HEK293 (cell line): ENCODE measurements at regions not wholly inside any gene's neighbourhood (a gene's known extent, or its start where the extent isn't known, plus 50 kb on each side); places are given as distances from the start of the nearest gene placed in this dataset.

Source experiments
- CTCF ChIA-PET: fragments of 350-600 bp; formaldehyde crosslinking; extraction: SDS; loops from one replicate; lab custom pipeline; 2021; ENCODE audit warnings: antibody characterized with exemption; lab: Yijun Ruan, JAX
- POLR2A ChIA-PET: fragments of 300-600 bp; formaldehyde crosslinking; extraction: SDS; loops from one replicate; lab custom pipeline; 2020; ENCODE audit warnings: antibody characterized with exemption, inconsistent platforms; lab: Yijun Ruan, JAX
- H3K27ac ChIP-seq: fragments of 200-500 bp; sonication (Bioruptor generic); 2 replicates; pipeline ENCODE4 v1.5.1; 2014; ENCODE audit warnings: low read depth, low read length, control low read depth, inconsistent platforms; ENCODE audit errors: extremely low read depth
- H3K36me3 ChIP-seq, 2 experiments: fragments of 200-500 bp in 1 of 2; sonication (Bioruptor generic) in 1 of 2; 1 replicate in 1 of 2; 2 replicates in 1 of 2; pipeline ENCODE4 v1.5.1; 2014 to 2017; ENCODE audit warnings: inconsistent platforms in 2 of 2, low read length in 2 of 2; ENCODE audit not compliant: control insufficient read depth in 2 of 2, insufficient read depth in 1 of 2
- H3K4me1 ChIP-seq: fragments of 200-500 bp; sonication (Bioruptor generic); 2 replicates; pipeline ENCODE4 v1.5.1; 2014; ENCODE audit warnings: mild to moderate bottlenecking, low read length, inconsistent platforms; ENCODE audit not compliant: control insufficient read depth, insufficient read depth
- H3K4me3 ChIP-seq: 2 replicates; pipeline ENCODE4 v1.5.1; 2011; ENCODE audit warnings: low read depth, mild to moderate bottlenecking, control low read depth, low read length, moderate library complexity
- H3K9me3 ChIP-seq: fragments of 200-500 bp; sonication (Bioruptor generic); 2 replicates; pipeline ENCODE4 v1.5.1; 2014; ENCODE audit warnings: low read depth, low read length, inconsistent platforms; ENCODE audit not compliant: control insufficient read depth, insufficient read depth
- AEBP2 ChIP-seq: fragments of 450-650 bp; formaldehyde crosslinking; IDR thresholded peaks from 2 replicates; pipeline ENCODE4 v1.5.1; 2016; ENCODE audit warnings: missing biosample characterization, missing genetic modification characterization, borderline replicate concordance
- BCL11A ChIP-seq: fragments of 450-650 bp; formaldehyde crosslinking; IDR thresholded peaks from 2 replicates; pipeline ENCODE4 v1.5.1; 2016; ENCODE audit warnings: low read depth, missing biosample characterization, missing genetic modification characterization
- HIC1 ChIP-seq: fragments of 450-650 bp; formaldehyde crosslinking; IDR thresholded peaks from 2 replicates; pipeline ENCODE4 v1.5.1; 2016; ENCODE audit warnings: missing biosample characterization, missing genetic modification characterization
- KLF16 ChIP-seq: fragments of 450-650 bp; formaldehyde crosslinking; IDR thresholded peaks from 2 replicates; pipeline ENCODE4 v1.5.1; 2017; ENCODE audit warnings: missing biosample characterization, missing genetic modification characterization
- MEIS1 ChIP-seq: sonication (generic); formaldehyde crosslinking; IDR thresholded peaks from 2 replicates; pipeline ENCODE4 v1.8.1; 2022; ENCODE audit warnings: missing genetic modification reagents, mild to moderate bottlenecking, borderline replicate concordance
- YY1 ChIP-seq: fragments of 450-650 bp; formaldehyde crosslinking; IDR thresholded peaks from 2 replicates; pipeline ENCODE4 v1.5.1; 2018; ENCODE audit warnings: missing biosample characterization, missing genetic modification characterization
- ZBTB49 ChIP-seq: fragments of 450-650 bp; formaldehyde crosslinking; IDR thresholded peaks from 2 replicates; pipeline ENCODE4 v1.5.1; 2016; ENCODE audit warnings: missing biosample characterization, missing genetic modification characterization, low read depth
- ZFHX2 ChIP-seq: fragments of 450-650 bp; formaldehyde crosslinking; conservative IDR thresholded peaks from 2 replicates; pipeline ENCODE4 v1.5.1; 2016; ENCODE audit warnings: missing biosample characterization, missing genetic modification characterization
- ZNF133 ChIP-seq: fragments of 450-650 bp; formaldehyde crosslinking; IDR thresholded peaks from 2 replicates; pipeline ENCODE4 v1.5.1; 2016; ENCODE audit warnings: missing biosample characterization, missing genetic modification characterization
- ZNF184 ChIP-seq: fragments of 450-650 bp; IDR thresholded peaks from 2 replicates; pipeline ENCODE4 v1.5.1; 2018; ENCODE audit warnings: missing biosample characterization, mild to moderate bottlenecking, missing genetic modification characterization
- ZNF292 ChIP-seq: fragments of 450-650 bp; formaldehyde crosslinking; IDR thresholded peaks from 2 replicates; pipeline ENCODE4 v1.5.1; 2016; ENCODE audit warnings: low read depth, missing biosample characterization, missing genetic modification characterization, borderline replicate concordance
- ZNF350 ChIP-seq: fragments of 450-650 bp; formaldehyde crosslinking; IDR thresholded peaks from 2 replicates; pipeline ENCODE4 v1.5.0; 2017; ENCODE audit warnings: missing biosample characterization, mild to moderate bottlenecking, missing genetic modification characterization
- ZNF514 ChIP-seq: fragments of 450-650 bp; formaldehyde crosslinking; IDR thresholded peaks from 2 replicates; pipeline ENCODE4 v1.5.1; 2016; ENCODE audit warnings: missing biosample characterization, missing genetic modification characterization
- ZNF529 ChIP-seq: fragments of 450-650 bp; formaldehyde crosslinking; IDR thresholded peaks from 2 replicates; pipeline ENCODE4 v1.5.1; 2017; ENCODE audit warnings: missing genetic modification characterization, missing biosample characterization; ENCODE audit not compliant: insufficient replicate concordance
- ZNF530 ChIP-seq: fragments of 450-650 bp; formaldehyde crosslinking; IDR thresholded peaks from 2 replicates; pipeline ENCODE4 v1.5.1; 2016; ENCODE audit warnings: low read depth, missing biosample characterization, missing genetic modification characterization
- ZNF549 ChIP-seq: fragments of 450-650 bp; IDR thresholded peaks from 2 replicates; pipeline ENCODE4 v1.5.1; 2018; ENCODE audit warnings: missing biosample characterization, missing genetic modification characterization, mild to moderate bottlenecking, inconsistent platforms, moderate library complexity
- ZNF571 ChIP-seq: fragments of 450-650 bp; formaldehyde crosslinking; IDR thresholded peaks from 2 replicates; pipeline ENCODE4 v1.5.0; 2017; ENCODE audit warnings: missing biosample characterization, missing genetic modification characterization
- ZNF624 ChIP-seq: fragments of 450-650 bp; formaldehyde crosslinking; IDR thresholded peaks from 2 replicates; pipeline ENCODE4 v1.5.1; 2017; ENCODE audit warnings: missing biosample characterization, missing genetic modification characterization
- ZNF747 ChIP-seq: fragments of 450-650 bp; formaldehyde crosslinking; IDR thresholded peaks from 2 replicates; pipeline ENCODE4 v1.5.1; 2016; ENCODE audit warnings: missing biosample characterization, missing genetic modification characterization
- ZSCAN30 ChIP-seq: fragments of 450-650 bp; IDR thresholded peaks from 2 replicates; pipeline ENCODE4 v1.5.1; 2018; ENCODE audit warnings: missing biosample characterization, mild to moderate bottlenecking, missing genetic modification characterization, moderate library complexity
- ZSCAN4 ChIP-seq: fragments of 450-650 bp; formaldehyde crosslinking; IDR thresholded peaks from 2 replicates; pipeline ENCODE4 v1.5.1; 2017; ENCODE audit warnings: missing biosample characterization, missing genetic modification characterization
- ZXDB ChIP-seq: fragments of 450-650 bp; formaldehyde crosslinking; IDR thresholded peaks from 2 replicates; pipeline ENCODE4 v1.5.1; 2016; ENCODE audit warnings: missing biosample characterization, missing genetic modification characterization
- TF ChIP-seq, protein P1 (sequence below): fragments of 450-650 bp; formaldehyde crosslinking; IDR thresholded peaks from 2 replicates; pipeline ENCODE4 v1.5.1; 2016; ENCODE audit warnings: missing biosample characterization, missing genetic modification characterization
- TF ChIP-seq, protein P2 (sequence below): fragments of 450-650 bp; formaldehyde crosslinking; IDR thresholded peaks from 2 replicates; pipeline ENCODE4 v1.5.1; 2016; ENCODE audit warnings: missing biosample characterization, missing genetic modification characterization
- TF ChIP-seq, protein P3 (sequence below): fragments of 450-650 bp; formaldehyde crosslinking; IDR thresholded peaks from 2 replicates; pipeline ENCODE4 v1.5.1; 2016; ENCODE audit warnings: missing biosample characterization, missing genetic modification characterization

DNA sequence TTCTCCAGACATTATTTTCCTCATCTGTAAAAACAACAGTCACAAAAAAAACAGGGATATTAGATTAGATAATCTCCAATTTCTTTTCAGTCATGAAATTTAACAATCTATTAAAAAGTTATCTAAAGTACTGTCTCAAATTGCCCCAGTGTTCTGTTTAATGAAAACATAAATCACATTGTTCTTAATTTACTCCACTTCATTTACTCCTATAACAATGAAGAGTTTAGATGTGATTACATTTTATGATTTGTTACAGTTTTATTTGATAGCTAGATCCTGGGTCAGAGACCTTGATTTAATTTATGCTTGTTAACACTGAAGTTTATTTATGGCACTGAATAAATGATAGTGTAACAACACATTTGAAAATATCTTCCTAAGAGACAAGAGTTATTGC, 230.2 kb upstream of the TRPC4 start (continued):
- TF ChIP-seq ZSCAN4 (no peak), ZNF514 (tag by site-specific recombination) (no peak), ZNF184 (tag by site-specific recombination) (no peak), ZNF292 (tag by site-specific recombination) (no peak), ZNF624 (tag by site-specific recombination) (no peak), KLF16 (tag by site-specific recombination) (no peak), ZNF530 (tag by site-specific recombination) (no peak), YY1 (tag by site-specific recombination) (no peak), HIC1 (tag by site-specific recombination) (peak; percentile 80; the same call in 1 of the 2 replicates), ZNF571 (tag by site-specific recombination) (no peak), ZNF350 (tag by site-specific recombination) (no peak), ZFHX2 (tag by site-specific recombination) (no peak), ZSCAN30 (no peak), BCL11A (tag by site-specific recombination) (0 out of 2 replicates have a peak, but pooled peaks have one; percentile 26), ZXDB (tag by site-specific recombination) (peak; percentile 80)
- TF ChIP-seq, protein P1, sequence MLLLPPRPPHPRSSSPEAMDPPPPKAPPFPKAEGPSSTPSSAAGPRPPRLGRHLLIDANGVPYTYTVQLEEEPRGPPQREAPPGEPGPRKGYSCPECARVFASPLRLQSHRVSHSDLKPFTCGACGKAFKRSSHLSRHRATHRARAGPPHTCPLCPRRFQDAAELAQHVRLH, result 0 out of 2 replicates have a peak, but pooled peaks have one; percentile 32
- TF ChIP-seq, protein P2, sequence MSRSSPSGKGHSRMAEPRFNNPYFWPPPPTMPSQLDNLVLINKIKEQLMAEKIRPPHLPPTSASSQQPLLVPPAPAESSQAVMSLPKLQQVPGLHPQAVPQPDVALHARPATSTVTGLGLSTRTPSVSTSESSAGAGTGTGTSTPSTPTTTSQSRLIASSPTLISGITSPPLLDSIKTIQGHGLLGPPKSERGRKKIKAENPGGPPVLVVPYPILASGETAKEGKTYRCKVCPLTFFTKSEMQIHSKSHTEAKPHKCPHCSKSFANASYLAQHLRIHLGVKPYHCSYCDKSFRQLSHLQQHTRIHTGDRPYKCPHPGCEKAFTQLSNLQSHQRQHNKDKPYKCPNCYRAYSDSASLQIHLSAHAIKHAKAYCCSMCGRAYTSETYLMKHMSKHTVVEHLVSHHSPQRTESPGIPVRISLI, result no peak

GRCh38 chr13:38093425-38093824, 223.9 kb upstream of the TRPC4 start:
- TF ChIP-seq AEBP2 (tag by site-specific recombination) (no peak), ZNF133 (no peak), YY1 (tag by site-specific recombination) (no peak), ZNF529 (no peak), ZBTB49 (no peak), MEIS1 (CRISPR knock-in tag) (no peak), ZNF549 (tag by site-specific recombination) (peak; percentile 92), ZNF747 (tag by site-specific recombination) (no peak)
- TF ChIP-seq, protein P3, sequence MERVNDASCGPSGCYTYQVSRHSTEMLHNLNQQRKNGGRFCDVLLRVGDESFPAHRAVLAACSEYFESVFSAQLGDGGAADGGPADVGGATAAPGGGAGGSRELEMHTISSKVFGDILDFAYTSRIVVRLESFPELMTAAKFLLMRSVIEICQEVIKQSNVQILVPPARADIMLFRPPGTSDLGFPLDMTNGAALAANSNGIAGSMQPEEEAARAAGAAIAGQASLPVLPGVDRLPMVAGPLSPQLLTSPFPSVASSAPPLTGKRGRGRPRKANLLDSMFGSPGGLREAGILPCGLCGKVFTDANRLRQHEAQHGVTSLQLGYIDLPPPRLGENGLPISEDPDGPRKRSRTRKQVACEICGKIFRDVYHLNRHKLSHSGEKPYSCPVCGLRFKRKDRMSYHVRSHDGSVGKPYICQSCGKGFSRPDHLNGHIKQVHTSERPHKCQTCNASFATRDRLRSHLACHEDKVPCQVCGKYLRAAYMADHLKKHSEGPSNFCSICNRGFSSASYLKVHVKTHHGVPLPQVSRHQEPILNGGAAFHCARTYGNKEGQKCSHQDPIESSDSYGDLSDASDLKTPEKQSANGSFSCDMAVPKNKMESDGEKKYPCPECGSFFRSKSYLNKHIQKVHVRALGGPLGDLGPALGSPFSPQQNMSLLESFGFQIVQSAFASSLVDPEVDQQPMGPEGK (tag by site-specific recombination), result no peak
- Histone ChIP-seq H3K9me3 (no peaks in the 10 kb centered on the region), H3K36me3 (no peaks in the 10 kb centered on the region), H3K27ac (no peak overlapping the region), H3K4me1 (no peaks in the 10 kb centered on the region), H3K4me3 (no peak overlapping the region)
- CTCF ChIA-PET, result no interaction called here
- POLR2A ChIA-PET, result no interaction called here
